Vagina (tissue), 2 donors: ENCODE measurements at regions not wholly inside any gene's neighbourhood (a gene's known extent, or its start where the extent isn't known, plus 50 kb on each side); places are given as distances from the start of the nearest gene placed in this dataset.

Source experiments
- CTCF ChIP-seq, 3 experiments: fragments of 450-650 bp in 2 of 3; fragments of 200-600 bp in 1 of 3; sonication (generic) in 1 of 3; IDR thresholded peaks; one replicate each; pipeline ENCODE4 v1.5.1; 2017 to 2019; ENCODE audit warnings: antibody characterized with exemption in 3 of 3, mild to moderate bottlenecking in 2 of 3, moderate library complexity in 2 of 3
- POLR2A ChIP-seq, 2 donors: fragments of 450-650 bp; IDR thresholded peaks; one replicate each; pipeline ENCODE4 v1.6.1; 2017; ENCODE audit warnings: antibody characterized with exemption in 2 of 2, mild to moderate bottlenecking in 2 of 2, moderate library complexity in 2 of 2
- POLR2AphosphoS5 ChIP-seq, 2 donors: sonication (generic); formaldehyde crosslinking; IDR thresholded peaks; one replicate each; pipeline ENCODE4 v1.9.0; 2017; ENCODE audit warnings: antibody characterized with exemption in 2 of 2, mild to moderate bottlenecking in 2 of 2, low read depth in 1 of 2; ENCODE audit not compliant: insufficient read depth in 1 of 2

GRCh38 chr14:54252072-54252730 is 144.6 kb upstream of the CDKN3 start:
- TF ChIP-seq CTCF (IDR thresholded peaks at IDR 0.05) (no peak), POLR2A (IDR thresholded peaks at IDR 0.05) (no peak), POLR2AphosphoS5 (IDR thresholded peaks at IDR 0.05; ENCODE audit: insufficient read depth in 1 of 2, low read depth in 1 of 2) (no peak)
